Keratinocyte (primary cell): ENCODE measurements at regions not wholly inside any gene's neighbourhood (a gene's known extent, or its start where the extent isn't known, plus 50 kb on each side); places are given as distances from the start of the nearest gene placed in this dataset.

ENCODE experiments used
- CTCF ChIP-seq, 3 experiments: IDR thresholded peaks in 1 of 3; conservative IDR thresholded peaks in 1 of 3; optimal IDR thresholded peaks in 1 of 3; 2 replicates in 2 of 3; 3 replicates in 1 of 3; pipeline versions ENCODE3 to v1.5.1; 2011; ENCODE audit warnings: low read length in 3 of 3, mild to moderate bottlenecking in 3 of 3, moderate library complexity in 2 of 3, control low read depth in 1 of 3, inconsistent platforms in 1 of 3; ENCODE audit not compliant: insufficient read depth in 2 of 3; ENCODE audit errors: extremely low read depth in 1 of 3
- EZH2 ChIP-seq: IDR thresholded peaks from one replicate; pipeline ENCODE4 v1.6.1; 2012; ENCODE audit warnings: inconsistent platforms, mild to moderate bottlenecking, low read length, moderate library complexity

DNA sequence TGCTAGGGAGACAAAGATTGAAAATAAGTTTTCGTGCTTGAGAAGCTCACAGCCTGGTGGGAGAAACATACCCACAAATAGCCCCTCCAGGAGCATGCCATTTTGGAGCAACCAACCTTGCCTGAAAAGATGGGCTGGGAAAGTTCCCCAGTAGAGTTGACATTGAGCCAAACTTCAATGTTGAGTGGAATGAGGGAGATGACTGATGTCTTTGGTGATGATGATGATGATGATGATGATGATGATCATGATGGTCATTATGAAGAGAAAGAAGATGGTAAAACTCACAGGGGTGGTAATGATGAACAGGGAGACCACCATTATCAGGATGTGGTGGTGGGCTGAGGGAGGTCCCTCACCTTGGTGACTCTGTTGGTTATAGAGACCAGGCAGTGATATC lies 50.1 kb upstream of the ADRA1D start:
- TF ChIP-seq EZH2 (no peak), CTCF (optimal IDR thresholded peaks at IDR 0.05 in 1 of 3, IDR thresholded peaks at IDR 0.05 in 1 of 3, conservative IDR thresholded peaks at IDR 0.05 in 1 of 3; ENCODE audit: extremely low read depth in 1 of 3, insufficient read depth in 2 of 3, low read length in 3 of 3) (no peak)
